ENCODE measurements at regions not wholly inside any gene's neighbourhood (a gene's known extent, or its start where the extent isn't known, plus 50 kb on each side); places are given as distances from the start of the nearest gene placed in this dataset.

GRCh38 chr16:50950955-50951354, 200.1 kb downstream of the SALL1 start:
- TF ChIP-seq POLR2AphosphoS5 (IDR thresholded peaks at IDR 0.05; ENCODE audit: insufficient read depth in 1 of 2, low read depth in 1 of 2) (no peak), POLR2A (IDR thresholded peaks at IDR 0.05) (no peak)
